ENCODE measurements at regions not wholly inside any gene's neighbourhood (a gene's known extent, or its start where the extent isn't known, plus 50 kb on each side); places are given as distances from the start of the nearest gene placed in this dataset.

- TF ChIP-seq, protein P1, sequence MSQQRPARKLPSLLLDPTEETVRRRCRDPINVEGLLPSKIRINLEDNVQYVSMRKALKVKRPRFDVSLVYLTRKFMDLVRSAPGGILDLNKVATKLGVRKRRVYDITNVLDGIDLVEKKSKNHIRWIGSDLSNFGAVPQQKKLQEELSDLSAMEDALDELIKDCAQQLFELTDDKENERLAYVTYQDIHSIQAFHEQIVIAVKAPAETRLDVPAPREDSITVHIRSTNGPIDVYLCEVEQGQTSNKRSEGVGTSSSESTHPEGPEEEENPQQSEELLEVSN (IDR thresholded peaks at IDR 0.05; ENCODE audit: borderline replicate concordance in 1 of 2, extremely low read depth in 1 of 2, insufficient read depth in 1 of 2, insufficient read length in 1 of 2, low read depth in 1 of 2, low read length in 1 of 2, poor library complexity in 1 of 2, severe bottlenecking in 1 of 2): no peak
- no peak for TF ChIP-seq TAF1 (IDR thresholded peaks at IDR 0.05; ENCODE audit: control insufficient read depth, extremely low read depth, insufficient read depth, low read length, severe bottlenecking)
- no peak for TF ChIP-seq U2AF2 (optimal IDR thresholded peaks at IDR 0.05; ENCODE audit: low read depth, low read length)
- no peak for TF ChIP-seq HMGN3 (IDR thresholded peaks at IDR 0.05; ENCODE audit: borderline replicate concordance, extremely low read depth, insufficient read length, low read depth, low read length)
Measured at GRCh38 chr9:18077941-18078678, 395.8 kb upstream of the ADAMTSL1 start (continued).

DNA sequence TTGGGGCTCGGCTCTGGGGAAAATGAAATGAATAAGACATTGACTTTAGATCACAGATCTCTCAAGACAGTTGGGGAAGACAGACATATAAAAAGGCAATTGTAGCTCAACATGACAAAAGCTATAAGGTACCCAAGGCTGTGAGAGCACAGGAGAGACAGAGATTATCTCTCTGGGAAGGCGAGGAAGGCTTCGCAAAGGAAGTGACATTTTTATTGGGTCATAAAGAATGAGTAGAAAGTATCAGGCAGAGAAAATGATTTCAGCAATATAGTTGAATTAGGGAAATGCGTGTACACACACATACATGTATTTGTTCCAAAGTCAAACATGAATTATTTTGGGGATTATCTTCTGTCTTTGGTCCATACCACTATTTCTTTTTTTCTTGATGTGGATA, 381.8 kb upstream of the ADAMTSL1 start:
- ATAC-seq (no peak), DNase-seq (ENCODE audit: extremely low read depth in 1 of 4, low spot score in 3 of 4) (no peak), FAIRE-seq (no peak)
- Histone ChIP-seq H3K4me1 (replicated peaks in 1 of 2; ENCODE audit: control insufficient read depth in 2 of 2, insufficient read depth in 2 of 2, low read length in 2 of 2) (no peaks in the 10 kb centered on the region), H3K27me3 (ENCODE audit: control insufficient read depth in 2 of 2, insufficient read depth in 2 of 2, low read length in 2 of 2) (no peaks in the 10 kb centered on the region), H3K9me1 (ENCODE audit: control insufficient read depth, insufficient read depth, low read length) (no peaks in the 10 kb centered on the region), H3K79me2 (ENCODE audit: control insufficient read depth, insufficient read depth, low read length) (no peaks in the 10 kb centered on the region), H3K4me3 (no peak overlapping the region), H3K27ac (ENCODE audit: extremely low read depth, low read depth, low read length) (no peak overlapping the region), H4K20me1 (replicated peaks; ENCODE audit: control insufficient read depth, insufficient read depth, low read length) (no peaks in the 10 kb centered on the region), H3K36me3 (ENCODE audit: control insufficient read depth, insufficient read depth, low read length) (no peaks in the 10 kb centered on the region), H3K9ac (ENCODE audit: insufficient read depth in 1 of 2, low read depth in 2 of 2, low read length in 2 of 2) (no peak overlapping the region), H3K4me2 (ENCODE audit: insufficient read depth, low read length) (no peak overlapping the region), H2AFZ (ENCODE audit: low read depth, low read length) (no peak overlapping the region), H3K9me3 (replicated peaks; ENCODE audit: control insufficient read depth, insufficient read depth, low read depth, low read length) (no peaks in the 10 kb centered on the region)
- TF ChIP-seq SLC30A9 (CRISPR knock-in tag; IDR thresholded peaks at IDR 0.05) (no peak), ZFP1 (CRISPR knock-in tag; IDR thresholded peaks at IDR 0.05) (no peak)
- BruUV-seq (replicated peaks): no TSS peak
- intact Hi-C loops (cut with micrococcal nuclease): no loop called here
- ChIA-PET POLR2A (interaction anchor here (0.8 kb wide), 1 partner anchor 14 kb away, joined by 4 read pairs; no protein-coding TSS in a partner anchor), CTCF (ENCODE audit: low intra/inter-chr PET ratio) (no interaction called here)
- WGBS (ENCODE audit: insufficient coverage, low coverage, missing lambda C conversion rate): 0% methylated on average over 4 of the region's 4 CpGs
- in situ Hi-C loops (cut with MboI): no loop called here

Measured in K562 (cell line).